Panc1 (cell line): ENCODE measurements at regions not wholly inside any gene's neighbourhood (a gene's known extent, or its start where the extent isn't known, plus 50 kb on each side); places are given as distances from the start of the nearest gene placed in this dataset.
"Not testable (repeated sequence)": the region's sequence is repeated elsewhere in the genome, so short reads cannot be mapped to it uniquely, and the experiment has no call there.

Source experiments
- ATAC-seq: fragments of 200-7000 bp; cut with Tn5 transposase; 2 replicates; pipeline ENCODE4 v1.9.1; 2020; ENCODE audit warnings: mild to moderate bottlenecking, moderate library complexity
- BruUV-seq: library from RNA; stranded (reverse); fragments of 400-500 nt; replicated peaks from 2 replicates; lab custom pipeline; 2021; lab: Mats Ljungman, UMichigan
- CTCF ChIA-PET: fragments of 300-600 bp; sonication (Branson Sonifier 250); formaldehyde crosslinking; loops from one replicate; lab custom pipeline; 2022; ENCODE audit warnings: antibody characterized with exemption; lab: Charles Lee
- POLR2A ChIA-PET: fragments of 300-600 bp; sonication (Branson Sonifier 250); formaldehyde crosslinking; loops from one replicate; lab custom pipeline; 2022; ENCODE audit warnings: antibody characterized with exemption; lab: Charles Lee
- DNase-seq: peaks from one replicate; pipeline ENCODE4 v3.0.0-alpha.2; 2010; ENCODE audit warnings: low read depth, low spot score
- H3K27ac ChIP-seq: 2 replicates; pipeline ENCODE4 v1.5.1; 2011; ENCODE audit warnings: mild to moderate bottlenecking, low read length, inconsistent platforms
- H3K27me3 ChIP-seq: fragments of 200-500 bp; sonication (Bioruptor generic); 2 replicates; pipeline ENCODE4 v1.6.0; 2014; ENCODE audit warnings: low read length, inconsistent platforms; ENCODE audit not compliant: control insufficient read depth, insufficient read depth
- H3K36me3 ChIP-seq: fragments of 200-500 bp; sonication (Bioruptor generic); 2 replicates; pipeline ENCODE4 v1.5.1; 2014; ENCODE audit warnings: inconsistent platforms, mild to moderate bottlenecking, low read length, moderate library complexity; ENCODE audit not compliant: control insufficient read depth, insufficient read depth
- H3K4me1 ChIP-seq: 2 replicates; pipeline ENCODE4 v1.5.1; 2011; ENCODE audit warnings: inconsistent platforms, mild to moderate bottlenecking, low read length, moderate library complexity; ENCODE audit not compliant: control insufficient read depth, insufficient read depth
- H3K4me3 ChIP-seq, 2 experiments: 2 replicates each; pipeline ENCODE4 v1.5.1; 2011 to 2012; ENCODE audit warnings: low read depth in 2 of 2, low read length in 2 of 2, mild to moderate bottlenecking in 2 of 2, inconsistent platforms in 1 of 2, moderate library complexity in 1 of 2
- H3K9me3 ChIP-seq: fragments of 200-500 bp; sonication (Bioruptor generic); 2 replicates; pipeline ENCODE4 v1.5.1; 2014; ENCODE audit warnings: low read depth, mild to moderate bottlenecking, inconsistent platforms, low read length, moderate library complexity; ENCODE audit not compliant: control insufficient read depth, insufficient read depth
- POLR2AphosphoS5 ChIP-seq: IDR thresholded peaks from 2 replicates; pipeline ENCODE4 v1.6.1; 2012; ENCODE audit warnings: mild to moderate bottlenecking, low read depth, low read length, moderate library complexity
- REST ChIP-seq, 2 experiments: IDR thresholded peaks; 2 replicates each; pipeline ENCODE4 v1.6.1; 2011 to 2012; ENCODE audit warnings: low read depth in 2 of 2, control low read depth in 1 of 2, low read length in 1 of 2, mild to moderate bottlenecking in 1 of 2, moderate library complexity in 1 of 2; ENCODE audit not compliant: insufficient read depth in 1 of 2
- SIN3A ChIP-seq: IDR thresholded peaks from 2 replicates; pipeline ENCODE4 v1.6.1; 2012; ENCODE audit warnings: low read depth, mild to moderate bottlenecking, low read length, moderate library complexity, borderline replicate concordance; ENCODE audit not compliant: insufficient read depth
- TCF7L2 ChIP-seq: IDR thresholded peaks from 2 replicates; pipeline ENCODE4 v1.6.1; 2011; ENCODE audit warnings: mild to moderate bottlenecking, low read depth, low read length, inconsistent platforms
- in situ Hi-C: cut with HindIII; loops from 2 replicates; pipeline ENCODE4 v1.10.0; 2016; ENCODE audit warnings: low sequenced_read_pairs, low pct_unique_long_range_greater_than_20kb
- intact Hi-C: fragments of 100-400 bp; cut with micrococcal nuclease; formaldehyde crosslinking; loops from one replicate; pipeline ENCODE4 v1.10.0; 2022; ENCODE audit not compliant: unreplicated experiment
- TF ChIP-seq, protein P1 (sequence below): fragments of 450-650 bp; IDR thresholded peaks from 2 replicates; pipeline ENCODE4 v1.5.1; 2017; ENCODE audit warnings: mild to moderate bottlenecking

- H3K27me3 ChIP-seq: no peaks in the 10 kb centered on the region
- H3K9me3 ChIP-seq: no peaks in the 10 kb centered on the region
- CTCF ChIA-PET: no interaction called here
- in situ Hi-C loops: no loop called here
- H3K4me1 ChIP-seq: no peaks in the 10 kb centered on the region
- DNase-seq (no peak), ATAC-seq (no peak)
- POLR2A ChIA-PET: no interaction called here
- H3K27ac ChIP-seq: no peak overlapping the region
- no peaks in the 10 kb centered on the region for H3K36me3 ChIP-seq
- intact Hi-C loops: no loop called here
- H3K4me3 ChIP-seq: no peak overlapping the region
- no TSS peak for BruUV-seq
- TF ChIP-seq SIN3A: no peak
- TF ChIP-seq POLR2AphosphoS5: no peak
- TF ChIP-seq, protein P1, sequence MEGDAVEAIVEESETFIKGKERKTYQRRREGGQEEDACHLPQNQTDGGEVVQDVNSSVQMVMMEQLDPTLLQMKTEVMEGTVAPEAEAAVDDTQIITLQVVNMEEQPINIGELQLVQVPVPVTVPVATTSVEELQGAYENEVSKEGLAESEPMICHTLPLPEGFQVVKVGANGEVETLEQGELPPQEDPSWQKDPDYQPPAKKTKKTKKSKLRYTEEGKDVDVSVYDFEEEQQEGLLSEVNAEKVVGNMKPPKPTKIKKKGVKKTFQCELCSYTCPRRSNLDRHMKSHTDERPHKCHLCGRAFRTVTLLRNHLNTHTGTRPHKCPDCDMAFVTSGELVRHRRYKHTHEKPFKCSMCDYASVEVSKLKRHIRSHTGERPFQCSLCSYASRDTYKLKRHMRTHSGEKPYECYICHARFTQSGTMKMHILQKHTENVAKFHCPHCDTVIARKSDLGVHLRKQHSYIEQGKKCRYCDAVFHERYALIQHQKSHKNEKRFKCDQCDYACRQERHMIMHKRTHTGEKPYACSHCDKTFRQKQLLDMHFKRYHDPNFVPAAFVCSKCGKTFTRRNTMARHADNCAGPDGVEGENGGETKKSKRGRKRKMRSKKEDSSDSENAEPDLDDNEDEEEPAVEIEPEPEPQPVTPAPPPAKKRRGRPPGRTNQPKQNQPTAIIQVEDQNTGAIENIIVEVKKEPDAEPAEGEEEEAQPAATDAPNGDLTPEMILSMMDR: no peak
Observed at GRCh38 chr4:141473952-141474351, 162.4 kb upstream of the IL15 start.

DNA sequence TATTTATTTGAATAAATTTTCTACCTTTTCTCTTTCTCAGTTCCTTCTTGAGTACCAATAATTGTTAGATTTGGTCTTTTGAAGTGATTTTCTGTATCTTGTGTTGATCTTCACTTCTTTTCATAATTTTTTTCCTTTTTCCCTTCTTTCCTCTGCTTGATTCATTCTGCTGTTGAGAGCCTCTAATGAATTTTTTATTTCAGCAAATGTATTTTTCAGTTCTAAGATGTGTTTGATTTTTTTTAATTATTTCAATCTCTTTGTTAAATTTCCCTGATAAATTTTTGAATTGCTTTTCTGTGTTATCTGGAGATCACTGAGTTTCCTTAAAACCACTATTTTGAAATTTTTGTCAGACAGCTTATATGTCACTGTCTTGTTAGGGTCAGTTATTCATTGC is 155.4 kb upstream of the IL15 start:
- BruUV-seq: no TSS peak
- POLR2A ChIA-PET: no interaction called here
- in situ Hi-C loops: no loop called here

DNA sequence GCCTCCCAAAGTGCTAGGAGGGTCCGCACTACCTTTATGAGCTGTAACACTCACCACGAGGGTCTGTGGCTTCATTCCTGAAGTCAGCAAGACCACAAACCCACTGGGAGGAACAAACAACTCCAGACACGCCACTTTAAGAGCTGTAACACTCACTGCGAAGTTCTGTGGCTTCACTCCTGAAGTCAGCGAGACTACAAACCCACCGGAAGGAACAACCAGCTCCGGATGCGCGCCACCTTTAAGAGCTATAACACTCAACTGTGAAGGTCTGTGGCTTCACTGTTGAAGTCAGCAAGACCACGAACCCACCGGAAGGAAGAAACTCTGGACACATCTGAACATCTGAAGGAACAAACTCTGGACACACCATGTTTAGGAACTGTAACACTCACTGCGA is 152.1 kb upstream of the IL15 start:
- BruUV-seq, DNase-seq, ATAC-seq, H3K4me1 ChIP-seq, H3K36me3 ChIP-seq, H3K27ac ChIP-seq, H3K27me3 ChIP-seq, H3K9me3 ChIP-seq, in situ Hi-C loops, intact Hi-C loops, H3K4me3 ChIP-seq, POLR2A ChIA-PET, CTCF ChIA-PET: not testable (repeated sequence)

More for the DNA sequence above, 155.4 kb upstream of the IL15 start:
- Histone ChIP-seq H3K27ac (no peak overlapping the region), H3K4me1 (no peaks in the 10 kb centered on the region), H3K27me3 (no peaks in the 10 kb centered on the region), H3K4me3 (no peak overlapping the region), H3K36me3 (no peaks in the 10 kb centered on the region), H3K9me3 (no peaks in the 10 kb centered on the region)
- TF ChIP-seq TCF7L2: no peak
- intact Hi-C loops: no loop called here
- CTCF ChIA-PET: no interaction called here
- ATAC-seq (no peak), DNase-seq (no peak)

DNA sequence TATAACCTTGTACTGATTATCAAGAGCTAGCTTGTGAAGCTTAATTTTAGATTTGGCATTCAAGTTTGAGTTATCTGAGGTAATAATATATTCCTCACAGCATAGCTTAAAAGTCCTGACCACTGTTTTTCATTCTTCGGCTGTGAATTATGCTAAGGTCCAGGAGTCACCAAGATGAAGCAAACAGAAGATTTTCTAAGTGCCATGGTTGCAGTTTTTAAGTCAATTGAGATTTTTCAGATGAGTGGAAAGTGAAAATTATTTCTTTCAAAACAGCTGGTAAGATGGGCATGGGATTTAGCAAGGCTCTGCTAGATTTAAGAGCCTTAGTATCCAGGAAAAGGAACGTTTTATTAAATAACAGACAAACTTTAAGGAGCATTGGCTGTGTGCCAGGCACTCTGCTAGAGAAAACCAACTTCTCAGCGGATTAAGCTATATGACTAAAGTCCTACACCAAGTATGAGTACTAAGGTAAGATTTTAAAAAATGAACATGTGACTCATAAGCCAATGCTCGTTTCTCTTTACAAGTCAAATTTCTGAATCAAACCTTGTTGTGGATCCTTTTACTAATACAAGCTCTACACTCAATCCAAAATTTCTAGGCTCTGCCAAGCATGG is 149.9 kb upstream of the IL15 start:
- no peak for TF ChIP-seq POLR2AphosphoS5
- TF ChIP-seq SIN3A: no peak
- TF ChIP-seq, protein P1: no peak
- no peak for TF ChIP-seq TCF7L2
- no peak for TF ChIP-seq REST (IDR thresholded peaks at IDR 0.05; ENCODE audit: insufficient read depth in 1 of 2, low read depth in 2 of 2, low read length in 1 of 2)

More for the DNA sequence above, 149.9 kb upstream of the IL15 start:
- intact Hi-C loops: no loop called here
- ChIA-PET POLR2A (no interaction called here), CTCF (no interaction called here)
- no peaks in the 10 kb centered on the region for H3K36me3 ChIP-seq
- H3K27ac ChIP-seq: no peak overlapping the region
- no peaks in the 10 kb centered on the region for H3K9me3 ChIP-seq
- no peak overlapping the region for H3K4me3 ChIP-seq
- BruUV-seq: no TSS peak
- DNase-seq (no peak), ATAC-seq (no peak)
- in situ Hi-C loops: no loop called here
- no peaks in the 10 kb centered on the region for H3K27me3 ChIP-seq
- no peaks in the 10 kb centered on the region for H3K4me1 ChIP-seq
